GM19043 (cell line): ENCODE measurements at regions not wholly inside any gene's neighbourhood (a gene's known extent, or its start where the extent isn't known, plus 50 kb on each side); places are given as distances from the start of the nearest gene placed in this dataset.
"Not testable (repeated sequence)": the region's sequence is repeated elsewhere in the genome, so short reads cannot be mapped to it uniquely, and the experiment has no call there.

ENCODE experiments used
- ATAC-seq: cut with Tn5 transposase; IDR thresholded peaks from one replicate; pipeline ENCODE4 v1.9.1; 2021; ENCODE audit warnings: low read depth; ENCODE audit not compliant: unreplicated experiment

GRCh38 chr15:96974761-96975160 lies 644.3 kb downstream of the NR2F2 start:
- ATAC-seq, result no peak

- no peak for ATAC-seq
Observed at GRCh38 chr15:96977886-96978285, 647.4 kb downstream of the NR2F2 start.

GRCh38 chr15:96978937-96979473 lies 648.5 kb downstream of the NR2F2 start:
- no peak for ATAC-seq

- ATAC-seq, result not testable (repeated sequence)
Observed at GRCh38 chr15:96984121-96984671, 653.7 kb downstream of the NR2F2 start.

GRCh38 chr15:96992817-96993216 lies 662.3 kb downstream of the NR2F2 start:
- no peak for ATAC-seq

GRCh38 chr15:96997538-96997937 lies 667.0 kb downstream of the NR2F2 start:
- no peak for ATAC-seq

- ATAC-seq, result no peak
Observed at GRCh38 chr15:97009031-97009431, 678.5 kb downstream of the NR2F2 start.

- ATAC-seq, result no peak
Observed at GRCh38 chr15:97012986-97013385, 682.5 kb downstream of the NR2F2 start.

GRCh38 chr15:97013491-97013890 lies 683.0 kb downstream of the NR2F2 start:
- no peak for ATAC-seq

- no peak for ATAC-seq
Observed at GRCh38 chr15:97014001-97014400, 683.5 kb downstream of the NR2F2 start.

- ATAC-seq, result no peak
Observed at GRCh38 chr15:97023488-97023844, 693.0 kb downstream of the NR2F2 start.

- ATAC-seq, result no peak
Observed at GRCh38 chr15:97026781-97027180, 696.3 kb downstream of the NR2F2 start.

GRCh38 chr15:97027772-97028171 lies 697.3 kb downstream of the NR2F2 start:
- no peak for ATAC-seq

GRCh38 chr15:97030251-97030650 lies 699.8 kb downstream of the NR2F2 start:
- no peak for ATAC-seq

GRCh38 chr15:97036301-97036700 lies 705.8 kb downstream of the NR2F2 start:
- no peak for ATAC-seq

GRCh38 chr15:97037080-97037479 lies 706.6 kb downstream of the NR2F2 start:
- ATAC-seq, result no peak

GRCh38 chr15:97045666-97046421 lies 715.3 kb downstream of the NR2F2 start:
- no peak for ATAC-seq

GRCh38 chr15:97052513-97052912 lies 722.0 kb downstream of the NR2F2 start:
- ATAC-seq, result no peak

- no peak for ATAC-seq
Observed at GRCh38 chr15:97053635-97054034, 723.1 kb downstream of the NR2F2 start.

- no peak for ATAC-seq
Observed at GRCh38 chr15:97057503-97057902, 727.0 kb downstream of the NR2F2 start.

- ATAC-seq, result no peak
Observed at GRCh38 chr15:97059281-97059680, 728.8 kb downstream of the NR2F2 start.

- ATAC-seq, result no peak
Observed at GRCh38 chr15:97061392-97061791, 730.9 kb downstream of the NR2F2 start.
